ENCODE measurements at regions not wholly inside any gene's neighbourhood (a gene's known extent, or its start where the extent isn't known, plus 50 kb on each side); places are given as distances from the start of the nearest gene placed in this dataset.

GRCh38 chr7:85512790-85513189, 325.9 kb upstream of the SEMA3D start:
- TF ChIP-seq CTCF (IDR thresholded peaks at IDR 0.05) (no peak), POLR2A (IDR thresholded peaks at IDR 0.05) (no peak)
